Adrenal gland (tissue), 9 donors: ENCODE measurements at regions not wholly inside any gene's neighbourhood (a gene's known extent, or its start where the extent isn't known, plus 50 kb on each side); places are given as distances from the start of the nearest gene placed in this dataset.

ENCODE experiments used
- DNase-seq, 7 donors: peaks; one replicate each; pipeline ENCODE4 v3.0.0-alpha.2; 2019 to 2020
- H3K27ac ChIP-seq, 5 donors: fragments of 200-600 bp; sonication (generic) in 4 of 5; 1 replicate in 3 of 5; 2 replicates in 2 of 5; pipeline versions ENCODE4 v1.5.1 to v1.8.0; 2016 to 2020; ENCODE audit warnings: mild to moderate bottlenecking in 1 of 5
- H3K27me3 ChIP-seq: fragments of 200-600 bp; 2 replicates; pipeline ENCODE4 v1.8.0; 2021
- H3K36me3 ChIP-seq, 2 donors: fragments of 200-600 bp; replicated peaks in 1 of 2; 1 replicate in 1 of 2; 2 replicates in 1 of 2; pipeline versions ENCODE4 v1.5.1 to v1.8.0; 2018 to 2022
- H3K4me1 ChIP-seq, 2 donors: fragments of 200-600 bp; replicated peaks in 1 of 2; 1 replicate in 1 of 2; 2 replicates in 1 of 2; pipeline versions ENCODE4 v1.5.1 to v1.8.0; 2018 to 2021
- H3K4me3 ChIP-seq, 4 donors: fragments of 200-600 bp; sonication (generic) in 3 of 4; one replicate each; pipeline ENCODE4 v1.5.1; 2016 to 2018
- H3K9me3 ChIP-seq, 3 donors: fragments of 200-600 bp; sonication (generic) in 1 of 3; replicated peaks in 1 of 3; 1 replicate in 2 of 3; 2 replicates in 1 of 3; pipeline versions ENCODE4 v1.5.1 to v1.8.0; 2016 to 2021
- POLR2A ChIP-seq, 2 donors: fragments of 450-650 bp; IDR thresholded peaks; one replicate each; pipeline ENCODE4 v1.6.1; 2017; ENCODE audit warnings: antibody characterized with exemption in 2 of 2, mild to moderate bottlenecking in 2 of 2, moderate library complexity in 1 of 2
- WGBS, 4 donors: extraction: QIAGEN DNeasy Blood & Tissue Kit in 2 of 4; methylation state at CpG; one replicate each; pipeline versions ENCODE4 v1.1.5 to v1.1.7; 2013 to 2017; 5-methylcytosine and 5-hydroxymethylcytosine counted together
- intact Hi-C, 2 donors: fragments of 100-400 bp; cut with DNase I; formaldehyde crosslinking; loops; one replicate each; pipeline versions ENCODE4 v1.14.1 to v1.15.0; 2022 to 2023
- TF ChIP-seq, protein P1 (sequence below), 6 experiments: fragments of 450-650 bp in 4 of 6; fragments of 200-600 bp in 2 of 6; sonication (generic) in 1 of 6; IDR thresholded peaks; 1 replicate in 5 of 6; 2 replicates in 1 of 6; pipeline versions ENCODE4 v1.5.1 to v1.8.0; 2016 to 2021; ENCODE audit warnings: antibody characterized with exemption in 6 of 6, mild to moderate bottlenecking in 2 of 6, moderate library complexity in 1 of 6
- donor health status: healthy with polysubstance abuse.
- donor health status: Bipolar disorder and iron deficiency.
- donor health status: DM: yes; HTN: yes; CAD: no.
- donor health status: DM: no; HTN: no; CAD: no.
- donor health status: DM: no; HTN: no; CAD: no.

DNA sequence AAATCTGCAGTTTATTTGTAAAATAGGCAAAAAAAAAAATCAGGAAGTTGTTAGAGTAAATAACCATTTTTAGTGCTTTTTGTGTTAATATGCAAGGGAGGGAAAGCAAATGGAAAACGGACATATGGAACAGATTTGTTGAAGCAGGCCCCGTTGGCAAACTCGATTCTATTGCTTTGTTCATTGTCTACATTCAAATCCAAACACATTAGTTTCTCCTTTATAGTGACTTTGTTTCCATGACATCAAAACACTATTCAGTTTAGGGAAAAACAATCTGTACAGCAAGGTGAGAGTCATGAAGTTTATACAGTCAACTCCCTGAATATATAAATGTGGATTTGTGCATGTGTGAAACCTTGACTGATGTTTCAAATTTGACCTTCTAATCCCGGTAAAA lies 142.2 kb downstream of the FAM47A start:
- Histone ChIP-seq H3K27me3 (no peaks in the 10 kb centered on the region), H3K9me3 (no peaks in the 10 kb centered on the region), H3K4me3 (no peak overlapping the region), H3K27ac (no peak overlapping the region), H3K36me3 (no peaks in the 10 kb centered on the region), H3K4me1 (no peaks in the 10 kb centered on the region)
- intact Hi-C loops: no loop called here
- no peak for DNase-seq
- 52 to 74% (median 64%) methylated on average over 4 of the region's 4 CpGs for WGBS, 4 donors
- TF ChIP-seq POLR2A (IDR thresholded peaks at IDR 0.05): no peak
- TF ChIP-seq, protein P1, sequence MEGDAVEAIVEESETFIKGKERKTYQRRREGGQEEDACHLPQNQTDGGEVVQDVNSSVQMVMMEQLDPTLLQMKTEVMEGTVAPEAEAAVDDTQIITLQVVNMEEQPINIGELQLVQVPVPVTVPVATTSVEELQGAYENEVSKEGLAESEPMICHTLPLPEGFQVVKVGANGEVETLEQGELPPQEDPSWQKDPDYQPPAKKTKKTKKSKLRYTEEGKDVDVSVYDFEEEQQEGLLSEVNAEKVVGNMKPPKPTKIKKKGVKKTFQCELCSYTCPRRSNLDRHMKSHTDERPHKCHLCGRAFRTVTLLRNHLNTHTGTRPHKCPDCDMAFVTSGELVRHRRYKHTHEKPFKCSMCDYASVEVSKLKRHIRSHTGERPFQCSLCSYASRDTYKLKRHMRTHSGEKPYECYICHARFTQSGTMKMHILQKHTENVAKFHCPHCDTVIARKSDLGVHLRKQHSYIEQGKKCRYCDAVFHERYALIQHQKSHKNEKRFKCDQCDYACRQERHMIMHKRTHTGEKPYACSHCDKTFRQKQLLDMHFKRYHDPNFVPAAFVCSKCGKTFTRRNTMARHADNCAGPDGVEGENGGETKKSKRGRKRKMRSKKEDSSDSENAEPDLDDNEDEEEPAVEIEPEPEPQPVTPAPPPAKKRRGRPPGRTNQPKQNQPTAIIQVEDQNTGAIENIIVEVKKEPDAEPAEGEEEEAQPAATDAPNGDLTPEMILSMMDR (IDR thresholded peaks at IDR 0.05): no peak

DNA sequence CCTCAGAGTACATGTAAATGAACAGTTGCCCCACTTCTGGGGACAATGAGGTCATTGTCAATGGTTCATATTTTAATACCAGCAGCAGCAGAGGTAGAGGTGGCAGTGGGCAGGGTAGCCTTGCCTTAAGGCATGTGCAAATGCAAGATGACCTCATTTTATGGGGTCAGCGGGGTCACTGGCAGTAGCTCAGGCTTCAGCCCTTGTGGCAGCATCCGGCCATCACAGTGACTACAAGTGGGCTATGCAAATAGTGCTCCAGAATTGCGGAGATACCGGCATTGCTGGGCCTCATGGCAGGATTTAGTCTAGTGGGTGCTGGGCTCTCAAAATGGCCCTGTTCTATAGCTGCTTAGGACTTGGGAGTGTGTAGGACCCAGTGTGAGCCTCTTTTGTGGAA lies 144.7 kb downstream of the FAM47A start:
- Histone ChIP-seq H3K4me3 (no peak overlapping the region), H3K36me3 (no peaks in the 10 kb centered on the region), H3K4me1 (no peaks in the 10 kb centered on the region), H3K27ac (no peak overlapping the region), H3K9me3 (no peaks in the 10 kb centered on the region), H3K27me3 (no peaks in the 10 kb centered on the region)
- 80 to 90% methylated on average over 4 of the region's 4 CpGs; no CpG with 5 or more reads in 2 of the 4 donors for WGBS, 4 donors
- no peak for DNase-seq
- intact Hi-C loops: no loop called here
- TF ChIP-seq POLR2A (IDR thresholded peaks at IDR 0.05): no peak
- TF ChIP-seq, protein P1 (IDR thresholded peaks at IDR 0.05): no peak

DNA sequence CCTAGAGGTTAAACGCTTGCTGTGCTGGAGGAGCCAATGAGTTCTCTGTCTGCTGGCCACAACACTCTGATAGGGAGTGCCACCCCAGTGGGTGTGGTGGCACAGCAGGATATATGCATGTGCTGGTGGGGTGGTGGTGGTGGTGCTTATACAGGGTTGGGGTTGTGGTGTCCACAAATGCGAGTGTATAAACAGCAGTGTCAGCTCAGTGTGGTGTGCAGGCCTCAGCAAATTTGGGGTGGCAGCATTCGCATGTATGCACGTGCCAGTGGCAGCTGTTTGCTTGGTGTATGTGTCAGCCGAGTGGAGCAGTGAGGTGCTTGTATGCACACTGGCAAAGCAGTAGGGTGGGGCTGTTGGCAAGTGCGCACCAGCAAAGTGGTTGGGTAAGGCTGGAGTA lies 157.4 kb downstream of the FAM47A start:
- 60 to 80% (median 76%) methylated on average over 2 to 6 of the region's 6 CpGs for WGBS, 4 donors
- no peak for TF ChIP-seq POLR2A (IDR thresholded peaks at IDR 0.05)
- TF ChIP-seq, protein P1 (IDR thresholded peaks at IDR 0.05): no peak

DNA sequence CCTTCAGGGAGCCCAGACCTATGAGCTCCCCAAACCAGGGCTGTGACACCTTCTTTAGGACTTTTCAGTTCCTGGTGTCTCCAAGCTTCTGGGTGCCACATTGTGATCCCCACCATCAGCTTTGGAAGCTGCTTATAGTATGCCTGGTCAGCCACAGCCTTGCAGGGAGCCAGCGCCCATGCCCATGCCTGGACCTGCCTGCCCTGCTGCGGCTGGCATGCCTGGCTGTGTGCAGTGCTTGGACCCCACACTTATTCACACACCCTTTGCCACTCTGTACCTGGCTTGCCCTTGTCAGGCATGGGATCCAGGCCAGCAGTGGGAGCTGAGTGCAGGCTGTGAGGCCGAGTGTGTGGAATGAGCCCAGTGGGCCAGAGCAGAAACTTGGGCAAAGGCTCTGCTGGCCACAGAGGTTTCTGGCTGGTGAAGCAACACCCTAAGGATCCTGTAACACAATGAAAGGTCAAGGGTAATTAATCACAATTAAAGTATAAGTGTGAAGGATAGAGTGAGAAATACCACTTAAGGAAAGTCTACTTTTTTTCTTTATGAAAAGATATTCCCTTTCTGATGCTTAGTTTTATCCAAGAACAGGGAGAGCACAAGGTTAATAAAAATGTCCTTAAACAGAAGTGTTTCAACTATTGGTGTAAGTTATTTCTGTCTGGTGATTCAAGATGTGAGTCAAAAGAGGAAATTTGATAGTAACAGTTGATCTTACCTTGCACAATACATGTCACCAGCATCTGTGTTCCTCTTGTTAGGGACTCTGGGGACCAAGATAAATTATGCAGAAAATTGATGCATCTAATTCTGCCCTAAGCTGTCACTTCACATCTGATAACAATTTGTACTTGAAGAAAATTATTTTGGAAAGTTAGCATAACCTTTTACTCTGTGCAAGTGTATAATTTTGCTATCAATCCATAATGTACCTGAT lies 161.8 kb downstream of the FAM47A start:
- H3K4me3 ChIP-seq: no peak overlapping the region
- 81 to 93% (median 84%) methylated on average over 2 to 3 of the region's 3 CpGs; no CpG with 5 or more reads in 1 of the 4 donors for WGBS, 4 donors
- no peaks in the 10 kb centered on the region for H3K36me3 ChIP-seq
- TF ChIP-seq, protein P1 (IDR thresholded peaks at IDR 0.05): no peak
- no peaks in the 10 kb centered on the region for H3K4me1 ChIP-seq
- no peak overlapping the region for H3K27ac ChIP-seq
- no peaks in the 10 kb centered on the region for H3K9me3 ChIP-seq
- H3K27me3 ChIP-seq: no peaks in the 10 kb centered on the region
- intact Hi-C loops: no loop called here
- DNase-seq: no peak

More for the DNA sequence above, 157.4 kb downstream of the FAM47A start:
- Histone ChIP-seq H3K27ac (no peak overlapping the region), H3K9me3 (peaks cover 0 to 9% (median 0%) of the 10 kb centered on the region in 3 donors), H3K4me1 (no peaks in the 10 kb centered on the region), H3K4me3 (no peak overlapping the region), H3K27me3 (no peaks in the 10 kb centered on the region), H3K36me3 (no peaks in the 10 kb centered on the region)
- intact Hi-C loops: no loop called here
- DNase-seq: no peak
